Right lobe of liver (tissue), 4 donors: ENCODE measurements at regions not wholly inside any gene's neighbourhood (a gene's known extent, or its start where the extent isn't known, plus 50 kb on each side); places are given as distances from the start of the nearest gene placed in this dataset.

Experiments
- POLR2A ChIP-seq: fragments of 450-650 bp; IDR thresholded peaks from one replicate; pipeline ENCODE4 v1.6.1; 2017; ENCODE audit warnings: antibody characterized with exemption, mild to moderate bottlenecking
- TF ChIP-seq, protein P1 (sequence below), 4 donors: fragments of 200-600 bp in 3 of 4; fragments of 450-650 bp in 1 of 4; IDR thresholded peaks; one replicate each; pipeline versions ENCODE4 v1.5.1 to v1.8.0; 2016 to 2022; ENCODE audit warnings: antibody characterized with exemption in 4 of 4, mild to moderate bottlenecking in 2 of 4
- donor health status: DM: no; HTN: no; CAD: no.
- donor health status: DM: no; HTN: no; CAD: no.
- donor health status: DM: no; HTN: yes; CAD: no.

- TF ChIP-seq, protein P1, sequence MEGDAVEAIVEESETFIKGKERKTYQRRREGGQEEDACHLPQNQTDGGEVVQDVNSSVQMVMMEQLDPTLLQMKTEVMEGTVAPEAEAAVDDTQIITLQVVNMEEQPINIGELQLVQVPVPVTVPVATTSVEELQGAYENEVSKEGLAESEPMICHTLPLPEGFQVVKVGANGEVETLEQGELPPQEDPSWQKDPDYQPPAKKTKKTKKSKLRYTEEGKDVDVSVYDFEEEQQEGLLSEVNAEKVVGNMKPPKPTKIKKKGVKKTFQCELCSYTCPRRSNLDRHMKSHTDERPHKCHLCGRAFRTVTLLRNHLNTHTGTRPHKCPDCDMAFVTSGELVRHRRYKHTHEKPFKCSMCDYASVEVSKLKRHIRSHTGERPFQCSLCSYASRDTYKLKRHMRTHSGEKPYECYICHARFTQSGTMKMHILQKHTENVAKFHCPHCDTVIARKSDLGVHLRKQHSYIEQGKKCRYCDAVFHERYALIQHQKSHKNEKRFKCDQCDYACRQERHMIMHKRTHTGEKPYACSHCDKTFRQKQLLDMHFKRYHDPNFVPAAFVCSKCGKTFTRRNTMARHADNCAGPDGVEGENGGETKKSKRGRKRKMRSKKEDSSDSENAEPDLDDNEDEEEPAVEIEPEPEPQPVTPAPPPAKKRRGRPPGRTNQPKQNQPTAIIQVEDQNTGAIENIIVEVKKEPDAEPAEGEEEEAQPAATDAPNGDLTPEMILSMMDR (IDR thresholded peaks at IDR 0.05) = no peak
- TF ChIP-seq POLR2A = no peak
Measured at GRCh38 chr14:98118749-98119148, 1153.2 kb downstream of the BCL11B start.
